ENCODE measurements at regions not wholly inside any gene's neighbourhood (a gene's known extent, or its start where the extent isn't known, plus 50 kb on each side); places are given as distances from the start of the nearest gene placed in this dataset.

DNA sequence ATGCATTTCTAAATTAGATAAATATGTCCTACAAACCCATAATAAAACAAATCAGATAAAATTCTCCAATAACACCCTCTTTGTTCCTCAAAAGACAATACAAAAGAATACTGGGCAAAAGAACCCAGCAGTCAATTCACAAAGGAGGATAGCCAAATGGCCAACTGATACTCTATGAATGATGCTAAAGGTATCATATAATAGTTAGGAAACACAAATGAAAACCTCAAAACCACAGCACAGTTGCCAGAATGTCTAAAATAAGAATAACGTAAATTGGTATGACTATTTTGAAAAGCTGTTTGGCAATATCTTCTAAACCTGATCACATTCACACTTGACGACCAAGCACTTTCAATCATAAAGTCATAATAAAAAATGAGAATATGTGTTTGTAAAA, 315.4 kb downstream of the CDH7 start:
- Mint-ChIP-seq H3K27me3 (no peaks in the 10 kb centered on the region), H3K4me1 (ENCODE audit: unreplicated experiment) (no peaks in the 10 kb centered on the region), H3K4me3 (no peak overlapping the region), H3K9me3 (no peaks in the 10 kb centered on the region), H3K27ac (no peak overlapping the region), H3K36me3 (no peaks in the 10 kb centered on the region)
- TF ChIP-seq, protein P1, sequence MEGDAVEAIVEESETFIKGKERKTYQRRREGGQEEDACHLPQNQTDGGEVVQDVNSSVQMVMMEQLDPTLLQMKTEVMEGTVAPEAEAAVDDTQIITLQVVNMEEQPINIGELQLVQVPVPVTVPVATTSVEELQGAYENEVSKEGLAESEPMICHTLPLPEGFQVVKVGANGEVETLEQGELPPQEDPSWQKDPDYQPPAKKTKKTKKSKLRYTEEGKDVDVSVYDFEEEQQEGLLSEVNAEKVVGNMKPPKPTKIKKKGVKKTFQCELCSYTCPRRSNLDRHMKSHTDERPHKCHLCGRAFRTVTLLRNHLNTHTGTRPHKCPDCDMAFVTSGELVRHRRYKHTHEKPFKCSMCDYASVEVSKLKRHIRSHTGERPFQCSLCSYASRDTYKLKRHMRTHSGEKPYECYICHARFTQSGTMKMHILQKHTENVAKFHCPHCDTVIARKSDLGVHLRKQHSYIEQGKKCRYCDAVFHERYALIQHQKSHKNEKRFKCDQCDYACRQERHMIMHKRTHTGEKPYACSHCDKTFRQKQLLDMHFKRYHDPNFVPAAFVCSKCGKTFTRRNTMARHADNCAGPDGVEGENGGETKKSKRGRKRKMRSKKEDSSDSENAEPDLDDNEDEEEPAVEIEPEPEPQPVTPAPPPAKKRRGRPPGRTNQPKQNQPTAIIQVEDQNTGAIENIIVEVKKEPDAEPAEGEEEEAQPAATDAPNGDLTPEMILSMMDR (conservative IDR thresholded peaks at IDR 0.05), result no peak
- no peak for DNase-seq (ENCODE audit: extremely low spot score, unreplicated experiment)

DNA sequence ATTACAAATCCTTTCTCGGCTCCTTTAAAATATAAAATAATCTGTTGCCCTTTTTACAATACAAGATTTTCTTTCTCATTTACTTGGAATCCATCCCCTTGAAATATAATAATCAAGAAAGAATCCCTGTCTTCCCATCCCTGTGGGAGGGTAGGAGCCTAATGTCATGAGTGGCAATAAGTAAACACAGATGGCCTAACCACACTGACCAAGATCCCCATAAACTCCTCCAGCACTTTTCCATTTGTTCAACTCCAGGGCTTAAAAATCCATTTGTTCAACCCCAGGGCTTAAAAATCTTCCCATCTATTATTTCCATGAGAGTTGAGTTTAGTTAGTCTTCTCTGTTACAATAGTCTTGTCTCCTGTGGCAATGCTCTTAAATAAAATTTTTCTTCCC, 297.6 kb downstream of the CDH7 start:
- H3K36me3 Mint-ChIP-seq, result no peaks in the 10 kb centered on the region
- TF ChIP-seq, protein P1 (conservative IDR thresholded peaks at IDR 0.05), result no peak
- no peak overlapping the region for H3K4me3 Mint-ChIP-seq
- no peak for DNase-seq (ENCODE audit: extremely low spot score, unreplicated experiment)
- no peaks in the 10 kb centered on the region for H3K9me3 Mint-ChIP-seq
- no peaks in the 10 kb centered on the region for H3K4me1 Mint-ChIP-seq (ENCODE audit: unreplicated experiment)
- no peak overlapping the region for H3K27ac Mint-ChIP-seq
- H3K27me3 Mint-ChIP-seq, result no peaks in the 10 kb centered on the region

DNA sequence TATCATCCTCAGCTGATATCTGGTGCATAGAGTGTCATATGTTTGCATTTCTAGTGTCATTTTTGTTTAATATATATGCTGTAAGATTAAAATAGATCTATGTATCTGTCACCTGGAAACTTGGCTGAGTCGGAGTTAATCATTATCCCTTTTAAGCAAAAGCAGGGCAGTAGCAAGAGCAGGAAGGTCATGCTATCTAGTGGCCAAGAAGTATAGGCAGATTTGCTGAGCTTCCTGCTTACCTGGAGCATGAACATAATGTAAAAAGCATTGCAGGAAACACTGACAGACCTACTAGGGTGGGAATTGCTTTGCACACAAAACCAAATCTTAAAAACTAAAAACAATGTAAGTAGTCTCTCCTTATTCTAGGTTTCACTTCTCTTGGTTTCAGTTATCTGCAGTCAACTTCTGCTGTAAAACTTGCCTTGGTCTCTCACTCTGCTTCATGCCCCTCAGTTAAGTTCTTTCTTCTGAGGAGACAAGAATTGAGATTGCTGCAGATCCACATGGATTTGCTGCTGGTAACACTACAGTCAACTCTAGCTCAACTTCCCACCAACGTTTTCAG, 295.3 kb downstream of the CDH7 start:
- no peak overlapping the region for H3K27ac Mint-ChIP-seq
- no peak overlapping the region for H3K4me3 Mint-ChIP-seq
- DNase-seq (ENCODE audit: extremely low spot score, unreplicated experiment), result no peak
- TF ChIP-seq, protein P1 (conservative IDR thresholded peaks at IDR 0.05), result no peak
- no peaks in the 10 kb centered on the region for H3K4me1 Mint-ChIP-seq (ENCODE audit: unreplicated experiment)
- no peaks in the 10 kb centered on the region for H3K27me3 Mint-ChIP-seq
- no peaks in the 10 kb centered on the region for H3K9me3 Mint-ChIP-seq
- H3K36me3 Mint-ChIP-seq, result no peaks in the 10 kb centered on the region

DNA sequence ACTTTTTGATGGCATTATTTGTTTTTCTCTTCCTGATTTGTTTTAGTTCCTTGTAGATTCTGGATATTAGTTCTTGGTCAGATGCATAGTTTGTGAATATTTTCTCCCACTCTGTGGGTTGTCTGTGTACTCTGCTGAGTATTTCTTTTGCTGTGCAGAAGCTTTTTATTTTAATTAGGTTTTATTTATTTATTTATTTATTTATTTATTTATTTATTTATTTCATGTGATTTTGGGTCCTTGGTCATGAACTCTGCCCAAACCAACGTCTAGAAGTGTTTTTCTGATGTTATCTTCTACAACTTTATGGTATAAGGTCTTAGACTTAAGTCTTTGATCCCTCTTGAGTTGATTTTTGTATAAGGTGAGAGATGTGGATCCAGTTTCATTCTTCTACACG, 292.2 kb downstream of the CDH7 start:
- Mint-ChIP-seq H3K27ac (no peak overlapping the region), H3K27me3 (no peaks in the 10 kb centered on the region), H3K36me3 (no peaks in the 10 kb centered on the region), H3K4me3 (no peak overlapping the region), H3K9me3 (no peaks in the 10 kb centered on the region), H3K4me1 (ENCODE audit: unreplicated experiment) (no peaks in the 10 kb centered on the region)
- no peak for DNase-seq (ENCODE audit: extremely low spot score, unreplicated experiment)
- TF ChIP-seq, protein P1 (conservative IDR thresholded peaks at IDR 0.05), result no peak

DNA sequence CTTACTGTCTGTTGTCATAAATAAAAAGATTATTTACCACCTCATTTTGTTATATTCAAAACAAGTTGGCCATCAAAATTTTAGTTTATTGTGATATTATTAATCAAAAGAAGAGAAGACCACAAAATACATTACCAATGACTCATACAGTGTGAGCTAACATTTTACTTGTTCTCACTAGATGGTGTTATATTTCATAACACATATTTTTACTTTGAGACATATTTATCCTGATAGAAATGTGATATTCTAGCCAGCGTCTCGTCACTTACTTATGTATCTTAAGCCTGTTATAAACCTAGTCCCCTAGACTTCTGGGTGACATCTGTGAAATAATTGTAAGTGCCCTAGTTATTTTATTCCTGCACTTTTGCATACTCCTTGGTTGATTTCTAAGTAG, 263.2 kb downstream of the CDH7 start:
- H3K27ac Mint-ChIP-seq, result no peak overlapping the region
- DNase-seq (ENCODE audit: extremely low spot score, unreplicated experiment), result no peak
- TF ChIP-seq, protein P1 (conservative IDR thresholded peaks at IDR 0.05), result no peak
- H3K4me1 Mint-ChIP-seq (ENCODE audit: unreplicated experiment), result no peaks in the 10 kb centered on the region
- H3K4me3 Mint-ChIP-seq, result no peak overlapping the region
- H3K27me3 Mint-ChIP-seq, result no peaks in the 10 kb centered on the region
- H3K36me3 Mint-ChIP-seq, result no peaks in the 10 kb centered on the region
- no peaks in the 10 kb centered on the region for H3K9me3 Mint-ChIP-seq

DNA sequence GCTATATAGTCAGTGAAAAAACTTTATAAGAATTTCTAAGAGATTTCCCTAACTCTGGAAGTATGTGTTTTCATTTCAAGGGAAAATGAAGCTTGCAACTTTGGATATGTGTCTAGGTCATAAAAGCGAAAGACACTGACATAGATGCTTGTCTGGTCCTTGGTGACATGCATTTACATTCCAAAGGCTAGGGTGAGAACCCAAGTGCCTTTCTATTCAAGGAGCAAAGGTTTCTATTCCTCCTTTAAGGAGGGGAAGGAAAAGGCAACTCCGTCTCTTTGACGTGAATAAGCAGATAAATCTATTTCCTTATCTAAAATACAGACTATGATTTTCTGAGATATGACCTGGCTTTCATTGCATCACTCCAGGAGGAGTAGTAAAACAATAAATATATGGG, 261.1 kb downstream of the CDH7 start:
- TF ChIP-seq, protein P1 (conservative IDR thresholded peaks at IDR 0.05), result no peak
- H3K27me3 Mint-ChIP-seq, result no peaks in the 10 kb centered on the region
- no peaks in the 10 kb centered on the region for H3K36me3 Mint-ChIP-seq
- no peak overlapping the region for H3K4me3 Mint-ChIP-seq
- no peaks in the 10 kb centered on the region for H3K4me1 Mint-ChIP-seq (ENCODE audit: unreplicated experiment)
- DNase-seq (ENCODE audit: extremely low spot score, unreplicated experiment), result no peak
- H3K9me3 Mint-ChIP-seq, result no peaks in the 10 kb centered on the region
- no peak overlapping the region for H3K27ac Mint-ChIP-seq

All from type B pancreatic cell (in vitro differentiated cells).